HUDEP-2 (cell line): ENCODE measurements at regions not wholly inside any gene's neighbourhood (a gene's known extent, or its start where the extent isn't known, plus 50 kb on each side); places are given as distances from the start of the nearest gene placed in this dataset.
"Not testable (repeated sequence)": the region's sequence is repeated elsewhere in the genome, so short reads cannot be mapped to it uniquely, and the experiment has no call there.

Experiments used
- DNase-seq, 76 experiments: peaks; one replicate each; lab custom pipeline; 2025; ENCODE audit not compliant: unreplicated experiment in 76 of 76; lab: John Stamatoyannopoulos, UW

DNA sequence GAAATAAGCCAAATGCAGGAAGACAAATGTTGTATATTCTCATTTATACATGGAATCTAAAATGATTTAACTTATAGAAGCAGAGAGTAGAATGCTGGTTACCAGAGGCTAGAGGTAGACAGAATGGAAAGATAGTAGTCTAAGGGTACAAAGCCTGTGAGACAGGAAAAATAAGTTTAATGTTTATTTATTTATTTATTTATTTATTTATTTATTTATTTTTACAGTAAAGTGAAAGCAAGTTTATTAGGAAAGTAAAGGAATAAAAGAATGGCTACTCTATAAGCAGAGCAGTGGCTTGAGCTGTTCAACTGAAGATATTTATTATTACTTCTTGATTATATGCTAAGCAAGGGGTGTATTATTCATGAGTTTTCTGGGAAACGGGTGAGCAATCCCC lies 203.2 kb downstream of the LAS1L start:
- no peak for DNase-seq

GRCh38 chrX:65300104-65300809 lies 234.3 kb downstream of the LAS1L start:
- no peak for DNase-seq

- DNase-seq, result not testable (repeated sequence)
These were observed 251.7 kb downstream of the LAS1L start for GRCh38 chrX:65282905-65283304.

DNA sequence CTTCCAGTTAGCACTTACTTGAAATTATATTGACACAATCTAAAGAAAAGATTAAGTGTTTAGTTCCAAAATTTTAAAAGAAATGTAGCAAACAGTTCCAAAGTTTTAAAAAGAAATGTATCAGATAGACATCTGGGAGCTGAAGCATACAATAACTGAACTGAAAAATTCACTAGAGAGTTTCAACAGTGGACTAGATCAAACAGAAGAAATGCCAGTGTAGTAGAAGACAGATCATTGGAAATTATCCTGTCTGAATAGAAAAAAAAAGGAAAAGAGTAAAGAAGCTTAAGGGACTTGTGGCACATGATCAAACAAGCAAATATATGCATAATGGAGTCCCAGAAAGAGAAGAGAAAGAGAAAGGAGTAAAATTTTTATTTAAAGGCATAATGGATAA lies 261.4 kb downstream of the LAS1L start:
- DNase-seq, result no peak

DNA sequence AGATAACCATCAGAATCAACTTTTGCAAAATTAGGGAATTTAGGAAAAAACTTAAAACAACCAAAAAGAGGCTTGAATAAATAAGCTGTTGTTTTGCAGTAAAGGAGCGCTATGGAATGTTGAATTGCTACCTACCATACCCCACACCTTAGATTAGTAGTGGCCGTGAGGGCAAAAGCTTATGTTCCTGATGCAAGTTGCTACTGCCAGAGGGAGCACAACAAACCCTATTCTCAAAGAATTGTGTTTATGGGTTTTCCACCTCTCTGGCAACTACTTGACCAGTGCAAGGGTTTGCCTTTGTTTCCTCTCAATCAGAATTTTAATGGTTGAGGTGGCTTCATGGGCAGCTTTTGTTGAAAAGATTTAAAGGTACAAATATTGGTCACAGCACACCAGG lies 268.1 kb downstream of the LAS1L start:
- no peak for DNase-seq

DNA sequence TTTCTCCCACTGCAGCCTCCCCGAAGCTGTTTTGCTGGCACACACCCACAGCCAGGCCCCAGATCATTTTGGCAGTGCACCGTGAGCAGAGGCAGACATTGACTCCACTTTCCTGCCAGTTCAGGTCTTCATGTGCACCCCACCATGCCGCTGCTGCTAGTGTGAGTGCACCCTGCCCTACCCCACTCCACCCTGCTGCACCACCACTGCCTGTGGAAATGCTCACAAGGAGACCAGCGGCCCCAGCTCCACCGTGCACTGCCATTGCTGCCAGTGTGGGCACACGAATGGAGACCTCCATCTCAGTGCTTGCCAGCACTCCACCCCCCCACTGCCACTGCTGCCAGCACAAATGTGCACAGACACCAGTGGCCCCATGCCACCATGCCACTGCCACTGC lies 277.6 kb upstream of the ZC4H2 start:
- no peak for DNase-seq

DNA sequence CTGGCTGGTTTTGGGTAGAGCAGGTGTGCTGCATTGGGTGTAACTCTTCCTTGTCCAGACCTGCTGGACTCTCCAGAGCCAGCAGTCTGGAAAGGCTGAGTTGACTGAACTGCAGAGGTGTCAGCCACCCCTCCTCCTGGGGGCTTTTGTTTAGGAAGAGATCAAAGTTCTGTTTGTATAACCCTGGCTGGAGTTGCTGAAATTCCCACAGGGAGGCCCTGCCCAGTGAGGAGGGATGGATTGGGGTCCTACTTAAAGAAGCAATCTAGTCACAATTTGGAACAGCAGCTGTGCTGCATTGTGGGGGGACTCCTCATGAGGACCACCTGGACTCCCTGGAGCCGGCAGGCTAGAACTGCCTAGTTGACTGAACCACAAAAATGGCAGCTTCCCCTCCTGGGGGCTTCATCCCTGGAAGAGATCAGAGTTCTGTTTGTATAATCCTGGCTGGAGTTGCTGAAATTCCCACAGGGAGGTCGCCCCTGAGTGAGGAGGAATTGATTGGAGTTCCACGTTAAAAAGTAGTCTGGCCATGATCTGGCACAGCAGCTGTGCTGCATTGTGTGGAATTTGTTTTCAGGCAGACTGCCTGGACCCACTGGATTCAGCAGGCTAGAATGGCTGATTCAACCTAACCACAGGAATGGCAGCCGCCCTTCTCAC lies 264.9 kb upstream of the ZC4H2 start:
- DNase-seq, result no peak

DNA sequence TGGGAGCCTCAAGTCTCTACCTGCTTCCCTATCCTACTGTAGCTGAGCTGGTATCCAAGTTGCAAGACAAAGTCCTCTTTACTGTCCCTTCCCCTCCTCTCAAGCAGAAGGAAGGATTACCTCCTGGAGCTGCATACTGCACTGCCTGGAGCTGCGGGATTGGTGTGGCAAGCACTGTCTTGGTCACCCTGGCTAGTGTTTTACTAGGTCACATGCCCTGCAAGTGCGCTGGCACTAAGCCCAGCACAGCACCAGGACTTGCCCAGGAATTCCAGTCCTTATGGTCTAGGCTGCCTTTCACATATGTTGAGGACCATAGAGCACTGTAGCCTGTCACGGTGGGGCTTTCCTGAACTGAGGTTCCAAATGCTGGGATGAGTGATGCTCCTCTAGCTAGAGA lies 227.3 kb upstream of the ZC4H2 start:
- DNase-seq, result no peak

- peak in 10 of 76 experiments; percentile 0 to 3 (median 0) for DNase-seq
These were observed 220.6 kb upstream of the ZC4H2 start for GRCh38 chrX:65196758-65197360.

- DNase-seq, result no peak
These were observed 219.4 kb upstream of the ZC4H2 start for GRCh38 chrX:65195621-65196020.

- DNase-seq, result no peak
These were observed 218.3 kb upstream of the ZC4H2 start for GRCh38 chrX:65194547-65194946.

DNA sequence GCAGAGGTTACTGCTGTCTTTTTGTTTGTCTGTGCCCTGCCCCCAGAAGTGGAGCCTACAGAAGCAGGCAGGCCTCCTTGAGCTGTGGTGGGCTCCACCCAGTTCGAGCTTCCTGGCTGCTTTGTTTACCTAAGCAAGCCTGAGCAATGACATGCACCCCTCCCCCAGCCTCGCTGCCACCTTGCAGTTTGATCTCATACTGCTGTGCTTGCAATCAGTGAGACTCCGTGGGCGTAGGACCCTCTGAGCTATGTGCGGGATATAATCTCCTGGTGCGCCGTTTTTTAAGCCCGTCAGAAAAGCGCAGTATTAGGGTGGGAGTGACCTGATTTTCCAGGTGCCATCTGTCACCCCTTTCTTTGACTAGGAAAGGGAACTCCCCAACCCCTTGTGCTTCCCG lies 187.1 kb upstream of the ZC4H2 start:
- DNase-seq, result not testable (repeated sequence)

- no peak for DNase-seq
These were observed 172.0 kb upstream of the ZC4H2 start for GRCh38 chrX:65148232-65148631.

GRCh38 chrX:65136424-65136823 lies 160.2 kb upstream of the ZC4H2 start:
- DNase-seq, result no peak

- no peak for DNase-seq
These were observed 151.6 kb upstream of the ZC4H2 start for GRCh38 chrX:65127842-65128241.

GRCh38 chrX:65098851-65099250 lies 122.6 kb upstream of the ZC4H2 start:
- DNase-seq, result no peak

- no peak for DNase-seq
These were observed 117.4 kb upstream of the ZC4H2 start for GRCh38 chrX:65093658-65094057.

DNA sequence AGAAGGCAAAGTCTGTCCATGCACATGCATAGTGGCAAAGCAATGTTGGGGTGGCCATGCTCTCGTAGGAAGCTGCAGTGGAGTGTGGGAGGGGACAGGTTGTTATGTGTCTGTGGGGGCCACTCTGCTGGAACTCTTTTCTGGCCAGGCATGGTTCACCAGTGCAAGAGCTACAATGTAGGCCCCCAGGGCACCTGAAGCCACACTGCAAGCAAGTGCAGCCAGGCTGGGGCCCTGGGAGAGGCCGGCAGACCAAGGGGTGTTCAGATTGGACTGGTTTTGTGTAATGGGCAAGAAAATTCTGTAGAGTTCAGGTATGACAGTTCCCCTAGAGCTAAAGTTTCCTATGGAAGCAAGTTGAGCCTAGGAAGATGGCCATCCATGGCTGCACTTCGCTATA lies 97.0 kb upstream of the ZC4H2 start:
- no peak for DNase-seq

DNA sequence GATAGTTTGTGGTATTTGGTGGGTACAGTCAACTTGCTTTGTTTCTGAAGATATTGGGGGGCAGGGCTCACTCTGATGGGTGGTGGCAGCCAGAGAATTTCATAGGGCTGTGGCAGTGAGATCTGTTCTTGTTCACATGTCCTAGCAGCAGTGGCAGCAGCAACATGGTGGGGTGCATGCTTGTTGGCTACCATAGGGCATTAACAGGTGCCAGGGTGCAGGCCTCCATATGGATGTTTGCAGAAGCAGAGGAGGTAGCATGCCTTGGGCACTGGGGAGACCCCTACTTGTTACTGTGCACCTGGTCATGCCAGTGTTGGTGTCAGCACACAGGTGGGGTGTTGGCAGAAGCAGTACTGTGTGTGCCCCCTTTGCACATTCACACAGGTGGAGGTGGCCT lies 96.3 kb upstream of the ZC4H2 start:
- no peak for DNase-seq

DNA sequence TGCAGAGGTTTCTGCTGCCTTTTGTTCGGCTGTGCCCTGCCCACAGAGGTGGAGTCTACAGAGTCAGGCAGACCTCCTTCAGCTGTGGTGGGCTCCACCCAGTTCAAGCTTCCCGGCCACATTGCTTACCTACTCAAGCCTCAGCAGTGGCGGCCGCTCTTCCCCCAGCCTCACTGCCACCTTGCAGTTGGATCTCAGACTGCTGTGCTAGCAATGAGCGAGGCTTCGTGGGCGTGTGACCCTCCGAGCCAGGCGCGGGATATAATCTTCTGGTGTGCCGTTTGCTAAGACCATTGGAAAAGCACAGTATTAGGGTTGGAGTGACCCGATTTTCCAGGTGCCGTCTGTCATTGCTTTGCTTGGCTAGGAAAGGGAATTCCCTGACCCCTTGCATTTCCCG lies 82.4 kb upstream of the ZC4H2 start:
- DNase-seq, result not testable (repeated sequence)

- DNase-seq, result no peak
These were observed 68.8 kb upstream of the ZC4H2 start for GRCh38 chrX:65045001-65045400.

DNA sequence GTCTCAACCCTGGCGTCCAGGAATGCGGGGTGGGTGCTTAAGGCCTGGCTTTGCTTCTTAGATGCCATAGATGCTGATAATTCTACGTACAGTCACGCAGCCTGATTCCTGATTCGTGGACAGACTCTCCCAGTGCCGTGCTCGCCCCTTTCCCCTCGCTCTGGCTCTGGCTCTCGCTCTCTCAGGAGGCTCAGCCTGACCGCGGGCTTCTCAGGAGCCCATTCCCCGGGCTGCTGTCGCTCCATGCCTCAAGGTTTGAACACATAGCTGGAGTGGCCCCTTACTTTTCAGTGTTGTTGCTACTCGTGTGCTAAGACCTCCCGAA lies 59.2 kb upstream of the ZC4H2 start:
- peak in 46 of 76 experiments; percentile 0 to 51 (median 16) for DNase-seq
